Testis (tissue), 2 donors: ENCODE measurements at regions not wholly inside any gene's neighbourhood (a gene's known extent, or its start where the extent isn't known, plus 50 kb on each side); places are given as distances from the start of the nearest gene placed in this dataset.

Experiments
- POLR2A ChIP-seq: fragments of 450-650 bp; IDR thresholded peaks from one replicate; pipeline ENCODE4 v1.6.1; 2017; ENCODE audit warnings: antibody characterized with exemption, mild to moderate bottlenecking, moderate library complexity
- TF ChIP-seq, protein P1 (sequence below), 3 experiments: fragments of 450-650 bp in 2 of 3; fragments of 200-600 bp in 1 of 3; sonication (generic) in 1 of 3; IDR thresholded peaks; one replicate each; pipeline ENCODE4 v1.5.1; 2016 to 2019; ENCODE audit warnings: antibody characterized with exemption in 3 of 3, mild to moderate bottlenecking in 2 of 3, moderate library complexity in 1 of 3

GRCh38 chr21:35481005-35481404 lies 431.9 kb upstream of the RUNX1 start:
- TF ChIP-seq, protein P1, sequence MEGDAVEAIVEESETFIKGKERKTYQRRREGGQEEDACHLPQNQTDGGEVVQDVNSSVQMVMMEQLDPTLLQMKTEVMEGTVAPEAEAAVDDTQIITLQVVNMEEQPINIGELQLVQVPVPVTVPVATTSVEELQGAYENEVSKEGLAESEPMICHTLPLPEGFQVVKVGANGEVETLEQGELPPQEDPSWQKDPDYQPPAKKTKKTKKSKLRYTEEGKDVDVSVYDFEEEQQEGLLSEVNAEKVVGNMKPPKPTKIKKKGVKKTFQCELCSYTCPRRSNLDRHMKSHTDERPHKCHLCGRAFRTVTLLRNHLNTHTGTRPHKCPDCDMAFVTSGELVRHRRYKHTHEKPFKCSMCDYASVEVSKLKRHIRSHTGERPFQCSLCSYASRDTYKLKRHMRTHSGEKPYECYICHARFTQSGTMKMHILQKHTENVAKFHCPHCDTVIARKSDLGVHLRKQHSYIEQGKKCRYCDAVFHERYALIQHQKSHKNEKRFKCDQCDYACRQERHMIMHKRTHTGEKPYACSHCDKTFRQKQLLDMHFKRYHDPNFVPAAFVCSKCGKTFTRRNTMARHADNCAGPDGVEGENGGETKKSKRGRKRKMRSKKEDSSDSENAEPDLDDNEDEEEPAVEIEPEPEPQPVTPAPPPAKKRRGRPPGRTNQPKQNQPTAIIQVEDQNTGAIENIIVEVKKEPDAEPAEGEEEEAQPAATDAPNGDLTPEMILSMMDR (IDR thresholded peaks at IDR 0.05) = no peak
- no peak for TF ChIP-seq POLR2A
